Fibroblast of peridontal ligament (primary cell): ENCODE measurements at regions not wholly inside any gene's neighbourhood (a gene's known extent, or its start where the extent isn't known, plus 50 kb on each side); places are given as distances from the start of the nearest gene placed in this dataset.
"Not testable (repeated sequence)": the region's sequence is repeated elsewhere in the genome, so short reads cannot be mapped to it uniquely, and the experiment has no call there.

ENCODE experiments used
- DNase-seq: peaks from one replicate; pipeline ENCODE4 v3.0.0-alpha.2; 2010; ENCODE audit errors: extremely low read depth

DNA sequence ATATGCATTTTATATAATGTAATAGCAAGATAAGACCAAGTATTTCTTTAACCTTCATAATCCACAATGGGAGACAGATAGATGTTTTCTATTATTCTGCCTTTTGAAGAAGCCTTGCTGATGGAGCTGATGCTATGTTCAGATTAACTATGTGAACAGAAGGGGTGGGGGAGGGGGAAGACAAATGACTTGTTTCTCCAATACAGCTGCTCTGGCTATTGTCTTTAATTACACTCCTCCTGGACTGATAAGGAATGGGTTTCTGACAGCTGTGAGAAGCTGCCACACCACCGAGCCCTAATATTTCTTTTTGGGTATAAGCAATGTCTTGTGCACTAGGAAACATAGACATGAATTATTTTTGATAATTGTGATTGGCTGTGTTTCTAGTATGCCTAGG, 62.0 kb downstream of the CAVIN4 start:
- no peak for DNase-seq

- no peak for DNase-seq
These were observed 62.7 kb downstream of the CAVIN4 start for GRCh38 chr9:100640447-100641050.

GRCh38 chr9:100641166-100641565, 63.3 kb downstream of the CAVIN4 start:
- no peak for DNase-seq

- no peak for DNase-seq
These were observed 75.0 kb downstream of the CAVIN4 start for GRCh38 chr9:100652850-100653249.

GRCh38 chr9:100653643-100654334, 75.9 kb downstream of the CAVIN4 start:
- no peak for DNase-seq

DNA sequence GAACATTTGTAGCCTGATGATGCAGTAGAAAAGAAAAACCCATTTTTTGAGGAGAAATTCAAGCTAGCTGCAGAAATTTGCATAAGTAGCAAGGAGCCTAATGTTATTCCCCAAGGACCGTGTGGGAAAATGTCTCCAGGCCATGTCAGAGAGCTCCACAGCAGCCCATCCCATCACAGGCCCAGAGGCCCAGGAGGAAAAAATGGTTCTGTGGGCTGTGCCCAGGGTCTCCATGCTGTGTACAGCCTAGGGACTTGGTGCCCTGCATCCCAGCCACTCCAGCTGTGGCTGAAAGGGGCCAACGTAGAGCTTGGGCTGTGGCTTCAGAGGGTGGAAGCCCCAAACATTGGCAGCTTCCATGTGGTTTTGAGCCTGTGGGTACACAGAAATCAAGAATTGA, 79.0 kb downstream of the CAVIN4 start:
- not testable (repeated sequence) for DNase-seq

- DNase-seq: no peak
These were observed 83.8 kb downstream of the CAVIN4 start for GRCh38 chr9:100661668-100662067.

DNA sequence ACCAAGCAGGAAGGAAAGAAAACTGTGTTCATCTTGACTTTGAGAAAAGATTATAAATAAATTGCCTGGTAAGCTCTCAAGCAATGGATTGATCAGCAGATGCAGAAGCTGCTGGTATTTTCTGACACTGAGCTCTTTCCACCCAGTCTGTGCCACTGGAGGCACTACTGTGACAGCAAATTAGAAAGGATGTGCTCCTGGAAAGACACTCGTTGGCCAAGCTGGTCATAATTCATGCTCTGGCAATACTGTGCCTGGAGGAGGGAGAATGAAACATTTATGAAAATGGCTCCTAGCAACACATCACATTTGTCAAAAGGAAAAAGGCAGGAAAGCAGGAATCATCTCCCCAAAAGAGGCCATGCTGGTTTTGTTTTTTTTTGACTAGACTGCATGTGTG, 84.2 kb downstream of the CAVIN4 start:
- no peak for DNase-seq

DNA sequence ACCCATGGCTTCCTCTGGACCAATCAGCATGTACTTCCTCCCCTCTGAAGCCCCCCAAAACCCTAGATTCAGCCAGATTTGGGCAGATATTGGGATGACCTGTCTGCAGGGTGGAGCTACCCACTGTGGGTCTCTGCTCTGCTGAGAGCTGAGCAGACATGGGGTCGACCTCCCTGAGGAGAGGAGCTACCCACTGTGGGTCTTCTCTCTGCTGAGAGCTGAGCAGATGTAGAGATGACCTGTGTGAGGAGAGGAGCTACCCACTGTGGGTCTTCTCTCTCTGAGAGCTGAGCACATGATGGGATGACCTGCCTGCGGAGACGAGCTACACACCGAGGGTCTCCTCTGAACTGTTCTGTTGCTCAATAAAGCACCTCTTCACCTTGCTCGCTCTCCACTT, 89.6 kb downstream of the CAVIN4 start:
- no peak for DNase-seq

DNA sequence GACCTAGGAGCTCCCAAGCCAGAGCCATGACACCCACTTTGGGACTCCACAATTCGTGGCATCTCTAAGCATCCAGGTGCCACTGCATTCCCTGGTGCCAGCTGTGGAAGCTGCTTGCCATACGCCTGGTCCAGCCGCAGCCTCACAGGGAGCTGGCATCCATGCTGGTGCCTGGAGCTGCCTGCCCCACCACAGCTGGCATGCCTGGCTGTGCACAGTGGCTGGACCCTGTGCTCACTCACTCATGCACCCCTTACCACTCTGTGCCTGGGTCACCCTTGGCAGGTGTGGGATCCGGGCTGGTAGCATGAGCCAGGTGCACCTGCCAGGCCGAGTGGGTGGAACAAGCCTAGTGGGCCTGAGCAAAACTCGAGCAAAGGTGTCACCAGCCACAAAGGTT, 90.1 kb downstream of the CAVIN4 start:
- no peak for DNase-seq

DNA sequence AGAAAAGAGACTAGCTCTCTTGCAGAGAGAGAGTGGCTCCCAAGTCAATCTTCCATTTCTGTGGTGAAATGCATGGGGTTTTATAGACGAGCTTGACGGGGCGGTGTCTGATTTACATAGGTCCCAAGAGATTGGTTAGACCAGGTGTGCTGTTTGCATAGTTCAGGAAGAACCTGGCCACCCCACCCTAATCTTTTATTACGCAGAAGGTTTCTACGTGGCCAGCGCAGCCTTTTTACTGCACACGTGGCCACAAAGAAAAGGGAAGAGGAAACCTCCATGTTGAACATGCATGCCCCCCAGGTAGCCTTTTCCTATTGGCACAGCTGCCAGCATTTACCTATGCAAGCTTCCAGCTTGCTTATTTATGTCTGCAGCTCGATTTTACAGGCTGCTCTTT, 92.1 kb downstream of the CAVIN4 start:
- DNase-seq: no peak

GRCh38 chr9:100670719-100671118, 92.8 kb downstream of the CAVIN4 start:
- DNase-seq: no peak

GRCh38 chr9:100671898-100672297, 94.0 kb downstream of the CAVIN4 start:
- DNase-seq: no peak

DNA sequence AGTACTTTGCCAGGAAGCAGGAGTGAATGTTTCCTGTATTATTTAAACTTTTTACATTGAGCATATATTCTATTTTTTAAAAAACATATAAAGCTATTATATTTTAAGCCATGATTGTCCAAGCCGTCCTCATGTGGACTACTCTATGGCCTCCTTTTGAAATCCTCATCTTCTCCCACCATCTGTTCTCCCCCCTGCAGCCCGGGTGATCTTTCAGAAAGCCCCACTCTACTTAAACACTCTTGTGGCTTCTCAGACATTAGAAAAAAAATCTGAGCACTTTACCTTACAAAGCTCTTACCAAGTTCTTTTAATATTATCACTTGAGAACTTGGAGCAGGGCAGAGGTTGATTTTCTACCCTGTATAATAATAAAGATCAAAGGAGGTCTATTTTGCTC, 95.4 kb downstream of the CAVIN4 start:
- no peak for DNase-seq

DNA sequence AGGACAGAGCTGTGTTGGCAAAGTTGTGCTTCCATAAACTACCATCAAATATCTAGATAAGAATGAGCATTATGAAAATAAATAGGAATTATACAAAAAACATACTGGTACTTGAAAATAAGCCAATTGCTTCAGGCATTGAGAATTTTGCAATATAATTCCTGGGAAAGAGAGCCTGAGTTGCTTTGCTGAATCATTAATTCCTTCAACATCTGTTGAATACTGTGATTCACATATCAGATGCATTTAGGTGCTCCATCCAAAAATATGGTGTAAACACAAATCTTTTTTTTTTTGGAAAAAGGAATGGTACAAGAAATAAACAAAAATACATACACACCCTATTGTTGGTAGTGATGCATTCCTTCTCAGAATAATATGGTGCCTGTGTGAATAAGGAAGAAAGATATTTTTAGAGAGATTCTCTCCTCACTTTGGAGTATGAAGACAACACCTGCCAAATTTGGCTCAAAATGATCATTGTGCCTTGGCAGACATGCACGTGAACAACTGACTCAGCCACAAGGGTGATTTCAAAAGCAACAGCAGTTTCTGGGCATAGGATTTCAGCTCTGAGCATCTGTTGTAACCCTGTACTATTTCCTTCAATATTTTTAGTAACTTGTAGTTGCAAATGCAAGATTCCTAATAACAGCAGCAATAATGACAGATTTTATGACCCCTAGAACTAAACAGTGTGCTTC, 96.7 kb downstream of the CAVIN4 start:
- no peak for DNase-seq

- no peak for DNase-seq
These were observed 102.0 kb downstream of the CAVIN4 start for GRCh38 chr9:100679834-100680233.

GRCh38 chr9:100686420-100686819, 108.5 kb downstream of the CAVIN4 start:
- no peak for DNase-seq

- DNase-seq: no peak
These were observed 111.8 kb downstream of the CAVIN4 start for GRCh38 chr9:100689635-100690034.

- DNase-seq: no peak
These were observed 112.6 kb downstream of the CAVIN4 start for GRCh38 chr9:100690438-100690837.

DNA sequence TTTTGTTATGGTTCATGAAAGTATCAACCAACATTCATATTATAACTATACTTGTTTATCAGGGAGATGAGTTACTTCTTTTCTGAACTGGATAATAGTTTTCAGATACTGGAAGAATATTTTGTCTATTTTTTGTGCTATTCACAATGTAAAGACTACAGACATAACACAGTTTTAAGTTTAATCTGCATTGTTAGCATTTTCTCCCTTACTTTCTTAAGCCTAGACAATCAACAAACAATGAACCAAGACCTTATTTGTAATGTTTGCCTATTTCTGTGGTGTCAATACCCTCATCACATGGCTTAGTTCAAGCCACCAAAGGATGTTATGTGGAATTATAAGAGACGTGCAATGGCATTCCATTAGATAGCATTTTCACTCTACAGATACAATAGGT, 119.5 kb downstream of the CAVIN4 start:
- no peak for DNase-seq

- no peak for DNase-seq
These were observed 121.1 kb downstream of the CAVIN4 start for GRCh38 chr9:100698945-100699344.

DNA sequence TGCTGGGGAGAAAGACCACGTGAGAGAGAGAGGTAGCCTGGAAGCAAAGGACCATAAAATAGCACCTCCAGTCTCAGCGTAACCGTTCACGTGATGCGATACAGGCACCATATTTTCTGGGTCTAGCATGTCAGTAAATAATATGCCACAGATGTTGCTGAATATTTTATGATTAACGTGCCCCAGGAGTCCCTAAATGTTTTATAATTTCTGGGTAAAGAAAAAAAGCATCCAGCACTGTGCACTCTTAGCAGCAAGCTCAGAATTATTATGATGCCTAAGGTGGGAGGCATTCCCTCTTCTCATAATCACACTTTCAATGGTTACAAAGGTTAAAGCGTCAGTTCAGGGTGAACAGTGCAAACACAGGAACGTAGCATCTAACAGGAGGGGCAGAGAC, 121.8 kb downstream of the CAVIN4 start:
- DNase-seq: no peak

DNA sequence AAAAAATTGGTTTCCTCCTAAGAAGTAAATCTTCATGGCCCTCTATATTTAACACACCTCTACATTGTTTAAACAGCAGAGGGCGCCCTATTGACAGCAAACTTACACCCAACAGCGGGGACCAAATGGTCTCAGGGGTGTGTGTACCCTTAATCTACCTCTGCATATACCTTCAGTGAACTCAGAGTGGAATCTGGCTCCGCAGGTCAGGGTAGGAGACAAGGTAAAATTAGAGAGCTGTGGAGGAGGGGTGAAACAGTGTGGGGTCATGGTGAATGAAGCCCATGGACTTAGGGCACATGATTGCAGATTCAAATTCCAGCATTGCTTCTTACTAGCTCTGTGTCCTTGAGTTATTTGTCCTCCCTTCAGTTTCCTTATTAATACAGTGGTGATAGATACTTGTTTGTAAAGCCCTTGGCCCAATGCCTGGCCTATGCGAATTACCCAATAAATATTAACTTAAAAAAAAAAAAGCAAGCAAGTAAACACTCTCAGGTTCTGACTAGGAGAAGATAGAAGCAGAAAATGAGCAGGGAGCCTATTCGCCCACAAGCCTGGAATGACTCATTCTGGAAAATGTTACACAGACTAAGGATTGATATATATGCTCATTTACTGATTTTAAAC, 122.9 kb downstream of the CAVIN4 start:
- no peak for DNase-seq
